ENCODE measurements at regions not wholly inside any gene's neighbourhood (a gene's known extent, or its start where the extent isn't known, plus 50 kb on each side); places are given as distances from the start of the nearest gene placed in this dataset.

DNA sequence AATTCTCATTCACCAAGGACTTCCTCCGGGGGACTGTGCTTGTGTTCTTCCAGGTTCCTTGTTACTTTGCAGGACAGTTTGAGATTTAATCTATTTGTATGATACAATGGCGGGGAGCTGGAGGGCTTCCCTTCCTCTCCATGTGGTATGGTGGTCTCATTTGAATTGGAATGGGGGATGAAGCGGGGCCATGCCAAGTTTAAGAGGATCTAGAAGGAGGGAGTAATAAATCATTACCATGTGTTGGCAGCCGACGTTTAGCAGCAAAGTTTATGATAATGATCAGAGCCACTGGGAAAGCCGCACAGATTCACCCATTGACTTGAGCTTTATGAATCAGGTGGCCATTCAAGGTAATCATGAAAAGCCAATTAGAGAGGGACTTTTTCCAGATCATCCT is 355.1 kb upstream of the MGMT start:
- Histone ChIP-seq H3K4me2 (ENCODE audit: insufficient read depth, low read length) (no peak overlapping the region), H3K9ac (replicated peaks; ENCODE audit: extremely low read depth, insufficient read depth, low read length) (no peak overlapping the region), H3K27ac (ENCODE audit: insufficient read depth, low read depth, low read length) (no peak overlapping the region), H3K9me3 (replicated peaks; ENCODE audit: control insufficient read depth, insufficient read depth, low read length) (no peaks in the 10 kb centered on the region), H3K4me3 (replicated peaks in 1 of 3; ENCODE audit: insufficient read depth in 1 of 3, low read depth in 1 of 3, low read length in 3 of 3) (no peak overlapping the region), H3K4me1 (ENCODE audit: control insufficient read depth, extremely low read depth, insufficient read depth, low read length) (no peaks in the 10 kb centered on the region), H3K79me2 (ENCODE audit: control insufficient read depth, insufficient read depth, low read length) (no peaks in the 10 kb centered on the region), H3K27me3 (ENCODE audit: control insufficient read depth in 2 of 2, insufficient read depth in 2 of 2, low read length in 2 of 2) (no peaks in the 10 kb centered on the region), H4K20me1 (replicated peaks; ENCODE audit: control insufficient read depth, extremely low read depth, insufficient read depth, low read length) (no peaks in the 10 kb centered on the region), H3K9me1 (replicated peaks; ENCODE audit: control insufficient read depth, extremely low read depth, insufficient read depth, low read length) (no peaks in the 10 kb centered on the region), H2AFZ (ENCODE audit: low read depth, low read length) (no peak overlapping the region), H3K36me3 (ENCODE audit: control insufficient read depth in 2 of 2, extremely low read depth in 1 of 2, insufficient read depth in 2 of 2, low read length in 2 of 2) (no peaks in the 10 kb centered on the region)
- FAIRE-seq (no peak), DNase-seq (ENCODE audit: low read depth, low spot score) (no peak)
- ChIA-PET POLR2A (no interaction called here), CTCF (no interaction called here)
- dilution Hi-C loops (cut with MboI; ENCODE audit: extremely low pct_ligation_motif_present, low sequenced_read_pairs), result no loop called here
- no peak for TF ChIP-seq GATA2 (IDR thresholded peaks at IDR 0.05; ENCODE audit: insufficient read depth, insufficient read length, low read depth, low read length)
- TF ChIP-seq FOS (IDR thresholded peaks at IDR 0.05; ENCODE audit: borderline replicate concordance, insufficient read depth, low read length), result no peak
- TF ChIP-seq POLR2A (IDR thresholded peaks at IDR 0.05; ENCODE audit: low read depth, low read length), result no peak
- no peak for TF ChIP-seq EZH2 (IDR thresholded peaks at IDR 0.05; ENCODE audit: borderline replicate concordance, low read depth, low read length, severe bottlenecking)
- TF ChIP-seq POLR2AphosphoS5 (IDR thresholded peaks at IDR 0.05; ENCODE audit: insufficient read depth, low read depth, low read length), result no peak
- TF ChIP-seq, protein P1, sequence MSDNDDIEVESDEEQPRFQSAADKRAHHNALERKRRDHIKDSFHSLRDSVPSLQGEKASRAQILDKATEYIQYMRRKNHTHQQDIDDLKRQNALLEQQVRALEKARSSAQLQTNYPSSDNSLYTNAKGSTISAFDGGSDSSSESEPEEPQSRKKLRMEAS (IDR thresholded peaks at IDR 0.05; ENCODE audit: insufficient read depth, insufficient read length), result no peak
- TF ChIP-seq JUN (IDR thresholded peaks at IDR 0.05; ENCODE audit: borderline replicate concordance, insufficient read depth, insufficient read length, low read depth), result no peak
- TF ChIP-seq MYC (IDR thresholded peaks at IDR 0.05; ENCODE audit: low read depth, low read length), result no peak
- TF ChIP-seq, protein P2, sequence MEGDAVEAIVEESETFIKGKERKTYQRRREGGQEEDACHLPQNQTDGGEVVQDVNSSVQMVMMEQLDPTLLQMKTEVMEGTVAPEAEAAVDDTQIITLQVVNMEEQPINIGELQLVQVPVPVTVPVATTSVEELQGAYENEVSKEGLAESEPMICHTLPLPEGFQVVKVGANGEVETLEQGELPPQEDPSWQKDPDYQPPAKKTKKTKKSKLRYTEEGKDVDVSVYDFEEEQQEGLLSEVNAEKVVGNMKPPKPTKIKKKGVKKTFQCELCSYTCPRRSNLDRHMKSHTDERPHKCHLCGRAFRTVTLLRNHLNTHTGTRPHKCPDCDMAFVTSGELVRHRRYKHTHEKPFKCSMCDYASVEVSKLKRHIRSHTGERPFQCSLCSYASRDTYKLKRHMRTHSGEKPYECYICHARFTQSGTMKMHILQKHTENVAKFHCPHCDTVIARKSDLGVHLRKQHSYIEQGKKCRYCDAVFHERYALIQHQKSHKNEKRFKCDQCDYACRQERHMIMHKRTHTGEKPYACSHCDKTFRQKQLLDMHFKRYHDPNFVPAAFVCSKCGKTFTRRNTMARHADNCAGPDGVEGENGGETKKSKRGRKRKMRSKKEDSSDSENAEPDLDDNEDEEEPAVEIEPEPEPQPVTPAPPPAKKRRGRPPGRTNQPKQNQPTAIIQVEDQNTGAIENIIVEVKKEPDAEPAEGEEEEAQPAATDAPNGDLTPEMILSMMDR (IDR thresholded peaks at IDR 0.05; ENCODE audit: extremely low read depth in 1 of 2, insufficient read depth in 1 of 2, low read depth in 1 of 2, low read length in 2 of 2), result no peak
- intact Hi-C loops (cut with micrococcal nuclease), result no loop called here
- no TSS peak for BruUV-seq (replicated peaks)
